ENCODE measurements at regions not wholly inside any gene's neighbourhood (a gene's known extent, or its start where the extent isn't known, plus 50 kb on each side); places are given as distances from the start of the nearest gene placed in this dataset.

DNA sequence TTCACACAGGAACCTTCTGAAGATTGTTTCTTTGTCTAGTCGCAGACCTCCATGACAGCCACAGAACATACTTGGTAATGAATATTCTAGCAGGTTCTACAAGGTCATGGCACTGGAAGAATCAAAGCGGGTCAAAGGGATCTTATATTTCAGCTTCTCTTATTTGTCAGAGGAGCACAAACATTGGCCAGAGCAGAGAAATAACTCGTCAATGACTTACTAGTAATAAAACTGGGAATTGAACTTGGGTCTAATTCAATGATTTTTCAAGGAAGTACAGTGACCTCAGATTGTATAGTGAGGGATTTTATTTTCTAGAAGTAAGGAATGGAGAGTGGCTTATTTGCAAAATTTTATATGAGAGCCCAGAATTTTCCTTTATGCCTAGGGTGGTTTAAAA lies 290.8 kb upstream of the PLXNA2 start:
- ChIA-PET POLR2A (no interaction called here), CTCF (no interaction called here)

DNA sequence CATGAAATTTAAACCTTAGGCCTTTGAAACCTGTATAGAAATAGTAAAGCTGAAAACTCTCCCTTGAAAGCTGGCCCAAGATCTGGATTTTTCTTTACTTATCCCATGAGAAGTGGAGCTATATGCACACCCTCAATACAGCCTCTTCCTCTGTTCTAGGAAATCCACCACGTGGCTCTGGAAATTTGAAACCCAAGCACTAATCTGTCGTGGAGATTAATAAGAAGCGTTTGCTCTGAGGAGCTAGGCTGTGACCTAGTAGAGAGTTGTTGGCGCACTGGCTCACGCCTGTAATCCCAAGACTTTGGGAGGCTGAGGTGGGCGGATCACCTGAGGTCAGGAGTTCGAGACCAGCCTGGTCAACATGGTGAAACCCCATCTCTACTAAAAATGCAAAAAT lies 291.3 kb upstream of the PLXNA2 start:
- POLR2A ChIA-PET = no interaction called here
- CTCF ChIA-PET = no interaction called here

DNA sequence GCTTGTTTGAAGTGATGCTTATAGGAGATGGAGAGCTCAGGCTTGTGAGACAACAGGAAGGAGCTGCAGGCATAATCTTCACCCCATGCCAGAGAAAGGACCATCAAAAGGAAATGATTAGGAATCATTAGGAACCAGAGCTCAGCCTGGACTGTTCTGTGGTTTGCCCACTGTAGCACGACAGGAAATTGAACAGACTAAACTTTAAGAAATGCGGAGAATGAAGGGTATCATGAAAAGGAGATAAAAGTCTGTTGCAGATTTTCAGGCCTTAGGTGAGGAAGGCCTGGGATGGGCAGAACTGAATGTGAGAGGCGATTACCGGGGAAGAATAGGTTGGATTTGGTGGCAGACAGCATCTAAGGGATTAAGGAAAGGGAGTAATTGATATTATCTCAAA lies 292.0 kb upstream of the PLXNA2 start:
- ChIA-PET POLR2A (no interaction called here), CTCF (no interaction called here)

DNA sequence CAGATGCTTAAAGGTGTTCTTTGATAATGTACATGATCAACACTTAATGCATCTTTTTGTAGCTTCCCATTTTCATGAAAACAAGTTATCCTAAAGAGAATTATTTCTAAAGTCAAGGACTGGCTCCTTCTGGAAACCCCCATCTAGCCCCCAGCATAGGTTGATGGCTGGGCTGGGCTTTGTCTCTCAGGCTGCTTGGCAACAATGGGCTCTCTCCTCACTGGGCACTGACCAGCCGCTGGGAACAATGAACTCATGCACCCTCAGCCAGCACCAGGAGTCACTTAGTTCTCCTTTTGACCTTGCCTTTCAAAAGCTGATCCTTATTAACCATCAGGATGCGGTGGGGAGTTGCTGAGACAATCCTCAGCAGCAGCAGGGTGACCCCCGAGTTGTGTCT lies 293.0 kb upstream of the PLXNA2 start:
- ChIA-PET POLR2A (no interaction called here), CTCF (no interaction called here)

- ChIA-PET CTCF (no interaction called here), POLR2A (no interaction called here)
Observed at GRCh38 chr1:208538078-208538477, 293.9 kb upstream of the PLXNA2 start.

DNA sequence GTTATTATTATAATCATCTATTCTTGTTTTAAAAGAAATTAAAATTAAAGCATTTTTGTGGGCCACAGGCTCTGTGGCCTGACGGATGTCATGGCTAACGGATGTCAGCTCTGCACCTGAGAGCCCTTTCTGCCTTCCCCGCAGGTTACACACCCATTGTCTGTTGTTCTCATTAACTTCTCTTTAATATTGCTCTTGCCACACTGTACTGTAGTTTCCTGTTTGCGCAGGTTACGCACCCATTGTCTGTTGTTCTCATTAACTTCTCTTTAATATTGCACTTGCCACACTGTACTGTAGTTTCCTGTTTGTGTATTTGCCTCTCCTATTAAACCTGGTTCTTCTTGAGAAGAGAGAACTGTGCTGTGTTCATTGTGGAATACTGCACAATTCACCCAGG lies 294.4 kb upstream of the PLXNA2 start:
- POLR2A ChIA-PET = no interaction called here
- CTCF ChIA-PET = no interaction called here

DNA sequence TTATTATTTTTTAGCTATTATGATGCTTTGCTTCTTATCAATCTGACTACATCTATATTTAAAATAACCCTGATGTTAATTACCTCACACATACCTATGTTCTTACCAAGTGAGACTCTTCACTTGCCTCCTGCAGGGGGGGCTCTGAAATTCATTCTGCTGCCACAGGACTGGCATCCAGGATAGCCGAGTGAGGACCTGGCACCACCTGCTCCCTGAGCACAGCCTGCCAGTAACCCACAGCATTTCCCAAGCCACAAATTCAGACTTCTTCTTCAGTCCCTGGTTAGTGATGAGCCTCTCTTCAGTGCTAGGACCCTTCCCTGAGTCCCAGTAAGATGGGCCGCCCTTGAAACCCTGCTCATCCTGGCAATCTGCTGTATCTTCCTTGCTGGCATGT lies 296.5 kb upstream of the PLXNA2 start:
- ChIA-PET POLR2A (no interaction called here), CTCF (no interaction called here)

GRCh38 chr1:208541225-208541855 lies 297.2 kb upstream of the PLXNA2 start:
- ChIA-PET POLR2A (no interaction called here), CTCF (no interaction called here)

DNA sequence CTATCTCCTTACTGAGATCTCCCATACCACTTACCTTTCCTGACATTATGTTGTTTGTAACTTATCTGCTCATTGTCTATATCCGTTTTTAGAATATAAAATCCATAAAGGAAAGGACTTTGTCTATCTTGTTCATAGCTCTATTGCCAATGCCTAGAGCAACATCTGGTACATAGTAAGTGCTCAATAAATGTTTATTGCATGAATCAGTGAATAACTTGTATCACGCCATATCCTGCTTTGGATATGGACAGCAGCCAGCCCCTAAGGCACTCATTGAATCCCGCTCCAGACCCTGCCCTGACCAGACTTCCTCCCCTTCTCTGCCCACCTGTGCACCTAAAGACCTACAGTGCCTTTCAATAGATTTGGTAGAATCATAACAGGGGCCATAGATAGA lies 298.1 kb upstream of the PLXNA2 start:
- ChIA-PET CTCF (no interaction called here), POLR2A (no interaction called here)

DNA sequence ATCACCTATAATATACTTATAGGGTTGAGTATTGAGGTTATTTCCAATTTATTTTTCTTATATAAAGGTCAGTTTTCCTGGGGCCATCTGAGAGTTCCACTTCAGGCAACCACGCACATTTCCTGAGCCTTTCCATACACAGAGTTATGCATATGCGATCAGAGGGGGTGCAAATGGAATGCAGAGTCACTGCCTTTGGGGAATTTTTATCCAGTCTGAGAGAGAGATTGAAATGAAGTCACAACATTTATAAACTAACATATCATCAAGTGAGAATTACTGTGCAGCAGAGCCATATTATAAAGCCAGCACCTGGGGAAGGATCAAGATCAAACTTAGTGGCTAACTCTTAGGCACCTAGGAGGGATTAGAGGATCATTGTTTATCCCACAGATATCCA lies 299.9 kb upstream of the PLXNA2 start:
- POLR2A ChIA-PET = no interaction called here
- CTCF ChIA-PET = no interaction called here

- ChIA-PET CTCF (no interaction called here), POLR2A (no interaction called here)
Observed at GRCh38 chr1:208544794-208545193, 300.6 kb upstream of the PLXNA2 start.

- ChIA-PET POLR2A (no interaction called here), CTCF (no interaction called here)
Observed at GRCh38 chr1:208551024-208551423, 306.8 kb upstream of the PLXNA2 start.

- ChIA-PET POLR2A (no interaction called here), CTCF (no interaction called here)
Observed at GRCh38 chr1:208551633-208552320, 307.6 kb upstream of the PLXNA2 start.

- CTCF ChIA-PET = no interaction called here
- POLR2A ChIA-PET = no interaction called here
Observed at GRCh38 chr1:208552928-208553327, 308.7 kb upstream of the PLXNA2 start.

DNA sequence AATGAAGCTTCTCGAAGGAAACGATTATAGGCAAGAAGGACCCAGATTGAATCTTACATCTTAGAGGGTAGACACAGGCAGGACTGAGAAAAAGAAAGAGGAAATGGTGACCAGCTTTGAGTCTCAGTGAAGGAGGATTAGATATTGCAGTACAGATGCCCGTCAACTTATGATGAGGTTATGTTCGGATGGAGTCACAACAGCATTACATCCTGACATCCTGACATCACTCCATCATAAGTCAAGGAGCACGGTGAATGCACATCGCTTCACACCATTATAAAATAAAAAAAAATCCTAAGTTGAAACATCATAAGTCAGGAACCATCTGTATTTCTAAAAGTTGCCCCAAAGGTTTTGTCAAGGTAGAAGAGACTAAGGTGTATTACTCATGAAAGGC lies 312.3 kb upstream of the PLXNA2 start:
- CTCF ChIA-PET = no interaction called here
- POLR2A ChIA-PET = no interaction called here

GRCh38 chr1:208557046-208557722 lies 313.0 kb upstream of the PLXNA2 start:
- ChIA-PET POLR2A (no interaction called here), CTCF (no interaction called here)

DNA sequence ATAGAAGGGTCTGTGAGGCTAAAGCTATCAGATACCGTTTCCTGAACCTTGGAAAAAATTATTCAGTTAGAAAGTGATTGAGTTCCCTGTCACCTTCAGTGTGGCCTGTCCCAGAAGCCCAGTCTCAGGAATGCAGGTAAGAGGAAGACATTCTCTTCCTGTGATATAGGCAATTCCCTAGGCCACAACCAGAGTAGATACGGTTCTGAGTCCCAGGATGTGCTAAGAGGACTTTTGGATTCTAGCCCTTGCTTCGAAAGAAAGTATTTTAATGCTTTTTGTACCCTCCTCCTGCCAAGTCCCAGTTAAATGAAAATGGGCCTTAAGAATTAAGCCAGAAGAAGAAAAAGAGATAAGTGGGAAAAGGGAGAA lies 313.5 kb upstream of the PLXNA2 start:
- CTCF ChIA-PET = no interaction called here

GRCh38 chr1:208559597-208560329 lies 315.6 kb upstream of the PLXNA2 start:
- CTCF ChIA-PET = no interaction called here
- POLR2A ChIA-PET = no interaction called here

More for the DNA sequence above, 313.5 kb upstream of the PLXNA2 start:
- POLR2A ChIA-PET = no interaction called here

- CTCF ChIA-PET = no interaction called here
- POLR2A ChIA-PET = no interaction called here
Observed at GRCh38 chr1:208562151-208562960, 318.2 kb upstream of the PLXNA2 start.

GRCh38 chr1:208564466-208564865 lies 320.3 kb upstream of the PLXNA2 start:
- CTCF ChIA-PET = no interaction called here
- POLR2A ChIA-PET = no interaction called here

Data from activated CD8-positive, alpha-beta memory T cell treated with anti-CD3 and anti-CD28 coated beads for 36 hours (primary cell).